ENCODE measurements at regions not wholly inside any gene's neighbourhood (a gene's known extent, or its start where the extent isn't known, plus 50 kb on each side); places are given as distances from the start of the nearest gene placed in this dataset.
"Not testable (repeated sequence)": the region's sequence is repeated elsewhere in the genome, so short reads cannot be mapped to it uniquely, and the experiment has no call there.

DNA sequence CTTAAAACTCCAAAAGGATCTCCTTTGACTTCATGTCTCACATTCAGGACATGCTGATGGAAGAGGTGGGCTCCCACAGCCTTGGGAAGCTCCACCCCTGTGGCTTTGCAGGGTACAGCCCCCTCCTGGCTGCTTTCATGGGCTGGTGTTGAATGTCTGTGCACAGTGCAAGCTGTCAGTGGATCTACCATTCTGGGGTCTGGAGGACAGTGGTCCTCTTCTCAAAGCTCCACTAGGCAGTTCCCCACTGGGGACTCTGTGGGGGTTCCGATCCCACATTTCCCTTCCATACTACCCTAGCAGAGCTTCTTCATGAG, 150.2 kb upstream of the FBXL17 start:
- H3K4me1 Mint-ChIP-seq = not testable (repeated sequence)

DNA sequence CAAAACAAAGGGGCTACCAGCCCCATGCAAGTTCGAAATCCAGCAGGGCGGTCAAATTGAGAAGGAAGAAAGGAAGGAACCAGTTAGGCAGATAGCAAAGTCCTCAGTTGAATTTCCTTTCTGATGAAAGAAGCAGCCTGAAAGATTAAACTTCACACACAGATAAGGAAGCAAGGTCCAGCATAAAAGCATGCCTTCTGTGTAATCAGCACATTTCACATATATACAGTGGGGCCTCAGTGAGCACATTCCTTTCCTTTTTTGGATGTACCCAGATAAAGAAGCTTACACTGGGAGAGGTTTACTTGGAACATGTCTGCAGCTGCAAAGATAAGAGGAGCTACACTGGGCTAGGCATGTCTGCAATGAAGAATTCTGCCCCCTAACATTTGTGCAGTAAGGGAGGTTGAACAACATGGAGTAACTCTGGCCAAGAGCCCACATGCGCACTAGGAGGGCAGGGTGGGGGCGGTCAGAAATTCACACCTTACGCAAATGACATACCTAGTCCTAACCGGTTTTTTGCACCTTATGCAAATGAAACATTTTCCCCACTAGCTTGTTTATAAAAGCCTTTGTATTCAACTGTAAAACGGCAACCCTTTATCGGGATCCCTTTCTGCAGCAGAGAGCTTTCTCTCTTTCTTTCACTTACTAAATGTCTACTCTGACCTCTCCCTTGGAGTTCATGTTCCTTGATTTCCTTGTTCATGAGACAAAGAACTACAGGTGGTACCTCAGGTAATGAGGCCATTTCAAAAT, 149.7 kb upstream of the FBXL17 start:
- Mint-ChIP-seq H3K27me3 (peaks cover 20% of the 10 kb centered on the region), H3K27ac (no peak overlapping the region), H3K36me3 (no peaks in the 10 kb centered on the region)

More for the DNA sequence above, 150.2 kb upstream of the FBXL17 start:
- H3K9me3 Mint-ChIP-seq, H3K4me3 Mint-ChIP-seq, H3K27ac Mint-ChIP-seq, H3K36me3 Mint-ChIP-seq: not testable (repeated sequence)
- H3K27me3 Mint-ChIP-seq = peaks cover 19% of the 10 kb centered on the region

GRCh38 chr5:108530706-108531105, 148.8 kb upstream of the FBXL17 start:
- peaks cover 23% of the 10 kb centered on the region for H3K27me3 Mint-ChIP-seq
- H3K4me1 Mint-ChIP-seq = no peaks in the 10 kb centered on the region
- peaks cover 6% of the 10 kb centered on the region for H3K9me3 Mint-ChIP-seq
- no peak overlapping the region for H3K4me3 Mint-ChIP-seq
- peaks cover 4% of the 10 kb centered on the region for H3K36me3 Mint-ChIP-seq
- no peak overlapping the region for H3K27ac Mint-ChIP-seq

More for the DNA sequence above, 149.7 kb upstream of the FBXL17 start:
- no peak overlapping the region for H3K4me3 Mint-ChIP-seq
- H3K9me3 Mint-ChIP-seq = peaks cover 2% of the 10 kb centered on the region
- H3K4me1 Mint-ChIP-seq = no peaks in the 10 kb centered on the region

GRCh38 chr5:108529381-108529780, 147.5 kb upstream of the FBXL17 start:
- H3K9me3 Mint-ChIP-seq = peaks cover 6% of the 10 kb centered on the region
- no peaks in the 10 kb centered on the region for H3K4me1 Mint-ChIP-seq
- H3K4me3 Mint-ChIP-seq = no peak overlapping the region
- H3K27ac Mint-ChIP-seq = no peak overlapping the region
- H3K36me3 Mint-ChIP-seq = peaks cover 4% of the 10 kb centered on the region
- H3K27me3 Mint-ChIP-seq = peaks cover 23% of the 10 kb centered on the region

DNA sequence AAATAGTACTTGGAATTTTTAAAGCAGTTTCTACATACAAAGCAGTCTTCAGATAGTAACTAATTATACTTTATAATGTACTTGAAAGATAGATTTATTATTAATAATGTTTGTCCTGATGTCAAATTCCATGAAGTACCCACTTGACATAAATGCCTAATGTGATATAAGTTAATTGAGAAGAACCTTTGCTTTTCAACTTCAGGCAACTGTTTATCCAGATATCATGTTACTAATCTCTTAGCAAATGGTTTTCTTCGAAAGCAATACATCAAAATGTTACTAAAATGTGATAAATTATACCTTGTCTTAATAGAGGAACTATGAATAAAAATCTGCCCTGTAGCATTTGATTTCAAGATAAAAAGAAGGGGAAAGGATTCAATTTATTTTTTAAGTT, 146.8 kb upstream of the FBXL17 start:
- no peaks in the 10 kb centered on the region for H3K4me1 Mint-ChIP-seq
- H3K4me3 Mint-ChIP-seq = no peak overlapping the region
- H3K9me3 Mint-ChIP-seq = peaks cover 6% of the 10 kb centered on the region
- H3K27ac Mint-ChIP-seq = no peak overlapping the region
- peaks cover 4% of the 10 kb centered on the region for H3K36me3 Mint-ChIP-seq
- H3K27me3 Mint-ChIP-seq = peaks cover 23% of the 10 kb centered on the region

- Mint-ChIP-seq H3K9me3 (peaks cover 6% of the 10 kb centered on the region), H3K36me3 (peaks cover 4% of the 10 kb centered on the region), H3K4me1 (no peaks in the 10 kb centered on the region), H3K27ac (no peak overlapping the region), H3K27me3 (peaks cover 13% of the 10 kb centered on the region), H3K4me3 (no peak overlapping the region)
Measured at GRCh38 chr5:108524564-108524963, 142.7 kb upstream of the FBXL17 start.

- H3K4me3 Mint-ChIP-seq = no peak overlapping the region
- peaks cover 4% of the 10 kb centered on the region for H3K36me3 Mint-ChIP-seq
- H3K27me3 Mint-ChIP-seq = peaks cover 11% of the 10 kb centered on the region
- no peaks in the 10 kb centered on the region for H3K4me1 Mint-ChIP-seq
- H3K9me3 Mint-ChIP-seq = peaks cover 6% of the 10 kb centered on the region
- H3K27ac Mint-ChIP-seq = no peak overlapping the region
Measured at GRCh38 chr5:108523360-108523759, 141.5 kb upstream of the FBXL17 start.

DNA sequence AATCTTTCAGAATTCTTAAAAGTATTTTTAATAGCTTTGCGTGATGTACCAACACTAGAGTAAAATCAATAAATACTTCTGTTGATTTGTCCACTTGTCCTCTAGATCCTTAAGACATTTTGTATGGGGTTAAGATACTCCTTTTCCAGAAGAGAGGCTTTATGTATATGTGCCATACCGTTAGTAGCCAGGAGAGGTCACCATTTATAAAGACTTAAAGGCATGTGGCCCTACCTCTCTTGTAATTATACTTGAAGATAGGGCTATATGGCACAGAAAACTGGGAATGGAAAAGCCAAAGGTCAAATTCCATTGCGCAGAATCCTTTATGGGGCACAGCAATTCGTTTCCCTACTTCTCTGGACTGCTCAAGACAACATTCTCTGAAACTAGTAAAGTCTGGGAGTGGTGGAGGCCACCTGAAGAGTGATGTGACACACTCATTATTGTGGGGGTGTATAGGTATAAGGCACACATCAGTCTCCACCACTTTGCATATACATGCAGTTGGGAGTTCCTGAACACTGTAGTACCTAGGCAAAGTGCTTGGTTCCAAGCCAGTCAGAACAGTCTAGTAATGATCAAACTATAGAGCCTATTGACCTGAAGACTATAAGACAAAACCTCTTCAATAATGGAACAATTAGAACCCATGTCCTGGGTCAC, 140.1 kb upstream of the FBXL17 start:
- no peak overlapping the region for H3K4me3 Mint-ChIP-seq
- peaks cover 4% of the 10 kb centered on the region for H3K36me3 Mint-ChIP-seq
- no peaks in the 10 kb centered on the region for H3K4me1 Mint-ChIP-seq
- no peak overlapping the region for H3K27ac Mint-ChIP-seq
- peaks cover 15% of the 10 kb centered on the region for H3K27me3 Mint-ChIP-seq
- H3K9me3 Mint-ChIP-seq = peaks cover 6% of the 10 kb centered on the region

DNA sequence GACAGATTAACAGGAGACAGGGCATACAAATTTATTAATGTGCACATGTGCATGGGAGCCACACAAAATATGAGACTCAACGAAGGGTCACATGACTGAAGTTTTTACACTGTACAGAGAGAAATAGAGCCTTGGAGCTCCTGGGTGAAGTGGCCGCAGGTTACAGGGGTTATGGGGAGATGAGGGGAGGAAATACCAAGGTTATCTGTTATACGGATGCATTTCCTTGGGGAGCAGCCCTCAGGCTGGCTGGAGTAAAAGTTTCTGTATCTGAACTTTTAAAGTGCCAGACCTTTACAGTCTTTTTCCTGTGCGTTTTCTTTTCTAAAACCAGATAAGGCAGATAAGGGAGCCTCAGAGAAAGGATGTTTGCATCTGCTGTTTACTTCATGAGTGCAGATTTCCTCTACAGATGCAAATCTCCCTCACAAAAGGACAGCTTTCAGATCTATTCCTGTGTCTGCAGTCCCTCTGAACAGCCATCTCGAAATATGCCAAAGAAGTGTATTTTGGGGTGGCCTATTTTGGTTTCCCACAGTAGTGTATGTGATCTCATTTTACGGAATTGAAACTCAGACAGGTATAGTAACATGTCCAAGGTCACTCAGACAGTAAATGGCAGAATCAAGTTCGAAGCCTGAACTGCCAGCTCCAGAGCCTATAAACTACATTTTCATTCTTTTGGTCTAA, 139.3 kb upstream of the FBXL17 start:
- Mint-ChIP-seq H3K27me3 (peaks cover 13% of the 10 kb centered on the region), H3K27ac (no peak overlapping the region), H3K9me3 (peaks cover under 1% of the 10 kb centered on the region), H3K4me1 (no peaks in the 10 kb centered on the region), H3K4me3 (no peak overlapping the region), H3K36me3 (no peaks in the 10 kb centered on the region)

- H3K4me3 Mint-ChIP-seq = no peak overlapping the region
- H3K4me1 Mint-ChIP-seq = no peaks in the 10 kb centered on the region
- H3K9me3 Mint-ChIP-seq = no peaks in the 10 kb centered on the region
- H3K36me3 Mint-ChIP-seq = no peaks in the 10 kb centered on the region
- no peak overlapping the region for H3K27ac Mint-ChIP-seq
- peaks cover 18% of the 10 kb centered on the region for H3K27me3 Mint-ChIP-seq
Measured at GRCh38 chr5:108516785-108517184, 134.9 kb upstream of the FBXL17 start.

DNA sequence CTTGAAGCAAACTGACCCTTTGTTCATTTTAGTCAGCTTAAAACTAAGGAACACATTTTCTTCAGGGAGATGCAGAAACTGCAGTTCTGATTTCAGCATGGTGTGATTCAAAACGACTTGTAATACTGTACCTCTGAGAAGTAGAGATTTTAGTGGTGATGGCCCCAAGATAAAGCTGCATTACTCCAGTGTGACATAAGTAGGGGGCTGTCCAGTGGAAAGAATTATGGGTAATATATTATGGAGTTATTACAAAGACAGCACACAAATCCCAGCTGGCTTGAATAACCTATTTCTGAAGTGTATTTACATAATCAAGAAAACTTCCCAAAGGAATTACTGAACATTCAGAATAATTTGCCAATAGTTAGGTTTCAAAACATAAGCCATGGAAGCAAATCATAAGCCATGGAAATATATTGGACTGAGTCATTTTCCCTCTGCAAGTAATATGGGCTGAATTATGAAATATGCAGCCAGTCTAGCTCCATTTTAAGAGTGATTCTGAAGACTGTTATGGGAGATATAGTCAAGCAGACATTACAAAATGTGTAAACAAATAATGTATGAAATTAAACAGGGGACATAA, 133.7 kb upstream of the FBXL17 start:
- Mint-ChIP-seq H3K4me3 (no peak overlapping the region), H3K27me3 (peaks cover 18% of the 10 kb centered on the region), H3K27ac (no peak overlapping the region), H3K9me3 (no peaks in the 10 kb centered on the region), H3K4me1 (no peaks in the 10 kb centered on the region), H3K36me3 (no peaks in the 10 kb centered on the region)

DNA sequence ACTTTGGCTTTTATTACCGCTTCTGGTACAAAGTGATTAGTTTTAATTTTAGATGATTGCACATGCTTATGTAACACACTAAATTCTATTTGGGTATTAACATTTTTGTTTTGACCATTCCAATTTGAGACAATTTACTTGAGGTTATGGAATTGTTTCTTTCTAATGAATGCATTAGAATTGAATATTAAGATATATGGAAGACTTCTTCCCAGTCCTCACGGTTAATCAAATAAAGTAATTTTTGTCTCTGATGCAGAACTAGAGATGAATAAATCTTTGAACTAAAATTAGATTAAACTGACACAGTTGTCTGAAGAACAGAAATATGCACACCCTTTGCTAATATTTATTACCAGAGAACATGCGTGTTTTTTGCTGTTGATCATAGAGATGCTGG, 127.1 kb upstream of the FBXL17 start:
- H3K4me1 Mint-ChIP-seq = no peaks in the 10 kb centered on the region
- no peaks in the 10 kb centered on the region for H3K36me3 Mint-ChIP-seq
- H3K9me3 Mint-ChIP-seq = no peaks in the 10 kb centered on the region
- H3K27ac Mint-ChIP-seq = no peak overlapping the region
- no peak overlapping the region for H3K4me3 Mint-ChIP-seq
- H3K27me3 Mint-ChIP-seq = peaks cover 10% of the 10 kb centered on the region

- peaks cover 10% of the 10 kb centered on the region for H3K27me3 Mint-ChIP-seq
- no peaks in the 10 kb centered on the region for H3K9me3 Mint-ChIP-seq
- no peak overlapping the region for H3K4me3 Mint-ChIP-seq
- H3K36me3 Mint-ChIP-seq = no peaks in the 10 kb centered on the region
- H3K4me1 Mint-ChIP-seq = no peaks in the 10 kb centered on the region
- no peak overlapping the region for H3K27ac Mint-ChIP-seq
Measured at GRCh38 chr5:108507631-108508030, 125.7 kb upstream of the FBXL17 start.

DNA sequence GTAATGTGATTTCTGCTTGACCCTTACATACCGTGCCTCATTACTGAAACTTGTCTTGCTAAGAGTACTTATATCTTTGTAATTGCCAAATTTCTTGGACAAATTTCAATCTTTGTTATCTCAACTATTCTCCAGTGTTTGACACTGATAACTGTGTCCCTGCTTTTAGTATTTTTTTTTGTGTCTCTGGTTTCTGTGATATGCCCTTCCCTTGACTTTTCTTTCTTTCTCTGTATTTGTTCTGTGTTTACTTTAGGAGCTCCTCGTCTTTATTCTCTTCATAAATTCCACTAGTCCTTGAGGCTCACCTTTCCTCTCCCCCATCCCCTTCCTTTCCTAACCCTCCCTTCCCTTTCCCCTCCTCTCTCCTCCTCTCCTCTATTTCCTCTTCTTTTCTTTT, 123.7 kb upstream of the FBXL17 start:
- Mint-ChIP-seq H3K9me3 (no peaks in the 10 kb centered on the region), H3K27me3 (peaks cover 5% of the 10 kb centered on the region), H3K4me1 (no peaks in the 10 kb centered on the region), H3K27ac (no peak overlapping the region), H3K36me3 (no peaks in the 10 kb centered on the region), H3K4me3 (no peak overlapping the region)

- H3K4me3 Mint-ChIP-seq = no peak overlapping the region
- no peaks in the 10 kb centered on the region for H3K9me3 Mint-ChIP-seq
- no peaks in the 10 kb centered on the region for H3K36me3 Mint-ChIP-seq
- H3K4me1 Mint-ChIP-seq = no peaks in the 10 kb centered on the region
- peaks cover 5% of the 10 kb centered on the region for H3K27me3 Mint-ChIP-seq
- no peak overlapping the region for H3K27ac Mint-ChIP-seq
Measured at GRCh38 chr5:108504974-108505373, 123.1 kb upstream of the FBXL17 start.

- Mint-ChIP-seq H3K4me3 (no peak overlapping the region), H3K36me3 (no peaks in the 10 kb centered on the region), H3K4me1 (no peaks in the 10 kb centered on the region), H3K27ac (no peak overlapping the region), H3K27me3 (peaks cover 5% of the 10 kb centered on the region), H3K9me3 (no peaks in the 10 kb centered on the region)
Measured at GRCh38 chr5:108503986-108504385, 122.1 kb upstream of the FBXL17 start.
